PC-9 (cell line): ENCODE measurements at regions not wholly inside any gene's neighbourhood (a gene's known extent, or its start where the extent isn't known, plus 50 kb on each side); places are given as distances from the start of the nearest gene placed in this dataset.

ENCODE experiments used
- CTCF ChIP-seq: fragments of 200-600 bp; sonication (generic); conservative IDR thresholded peaks from 2 replicates; pipeline ENCODE4 v1.6.1; 2017; ENCODE audit warnings: mixed run types, antibody characterized with exemption, mild to moderate bottlenecking, moderate library complexity
- EZH2 ChIP-seq: fragments of 200-600 bp; sonication (generic); IDR thresholded peaks from 2 replicates; pipeline ENCODE4 v1.8.0; 2017; ENCODE audit warnings: antibody characterized with exemption, low read depth

GRCh38 chr16:26777821-26778220, 288.9 kb upstream of the C16orf82 start:
- TF ChIP-seq CTCF (no peak), EZH2 (no peak)
